ENCODE measurements at regions not wholly inside any gene's neighbourhood (a gene's known extent, or its start where the extent isn't known, plus 50 kb on each side); places are given as distances from the start of the nearest gene placed in this dataset.
"Not testable (repeated sequence)": the region's sequence is repeated elsewhere in the genome, so short reads cannot be mapped to it uniquely, and the experiment has no call there.

GRCh38 chr14:105710119-105711043 is 184.0 kb downstream of the TMEM121 start:
- Histone ChIP-seq H3K9me3 (no peaks in the 10 kb centered on the region), H3K27ac (no peak overlapping the region), H3K27me3 (ENCODE audit: insufficient read depth in 3 of 3, low read length in 2 of 3) (no peaks in the 10 kb centered on the region), H3K4me3 (no peak overlapping the region), H3K36me3 (ENCODE audit: insufficient read depth in 1 of 2, low read depth in 1 of 2) (no peaks in the 10 kb centered on the region), H3K4me1 (no peaks in the 10 kb centered on the region)
- DNase-seq (peak in 1 of 2 donors; percentile 38), ATAC-seq (peak in 1 of 4 donors; percentile 25)
- no peak for TF ChIP-seq CTCF (IDR thresholded peaks at IDR 0.05)
- 69 to 81% (median 80%) methylated on average over 5 to 6 of the region's 6 CpGs for WGBS, 3 donors
- intact Hi-C loops (cut with DNase I) = no loop called here

GRCh38 chr14:105711044-105711620 is 184.7 kb downstream of the TMEM121 start:
- DNase-seq (no peak), ATAC-seq (no peak)
- 91 to 100% methylated on average over 3 to 18 of the region's 18 CpGs; no CpG with 5 or more reads in 1 of the 3 donors for WGBS, 3 donors
- H3K27ac ChIP-seq = no peak overlapping the region
- H3K9me3 ChIP-seq = no peaks in the 10 kb centered on the region
- no peaks in the 10 kb centered on the region for H3K27me3 ChIP-seq (ENCODE audit: insufficient read depth in 3 of 3, low read length in 2 of 3)
- no peaks in the 10 kb centered on the region for H3K4me1 ChIP-seq
- no peak overlapping the region for H3K4me3 ChIP-seq
- no peak for TF ChIP-seq CTCF (IDR thresholded peaks at IDR 0.05)
- no peaks in the 10 kb centered on the region for H3K36me3 ChIP-seq (ENCODE audit: insufficient read depth in 1 of 2, low read depth in 1 of 2)
- intact Hi-C loops (cut with DNase I) = no loop called here

GRCh38 chr14:105711841-105712460 is 185.6 kb downstream of the TMEM121 start:
- ATAC-seq = no peak
- DNase-seq = no peak
- H3K27me3 ChIP-seq (ENCODE audit: insufficient read depth in 3 of 3, low read length in 2 of 3) = no peaks in the 10 kb centered on the region
- no peaks in the 10 kb centered on the region for H3K4me1 ChIP-seq
- H3K36me3 ChIP-seq (ENCODE audit: insufficient read depth in 1 of 2, low read depth in 1 of 2) = no peaks in the 10 kb centered on the region
- no peak for TF ChIP-seq CTCF (IDR thresholded peaks at IDR 0.05)
- H3K27ac ChIP-seq = no peak overlapping the region
- 70 to 82% (median 81%) methylated on average over 5 of the region's 5 CpGs for WGBS, 3 donors
- intact Hi-C loops (cut with DNase I) = no loop called here
- H3K4me3 ChIP-seq = no peak overlapping the region
- no peaks in the 10 kb centered on the region for H3K9me3 ChIP-seq

GRCh38 chr14:105712670-105713069 is 186.3 kb downstream of the TMEM121 start:
- H3K9me3 ChIP-seq; intact Hi-C loops (cut with DNase I); H3K27ac ChIP-seq; H3K4me1 ChIP-seq; ATAC-seq; H3K27me3 ChIP-seq (ENCODE audit: insufficient read depth in 3 of 3, low read length in 2 of 3); DNase-seq; H3K4me3 ChIP-seq; H3K36me3 ChIP-seq (ENCODE audit: insufficient read depth in 1 of 2, low read depth in 1 of 2): not testable (repeated sequence)
- 92 to 96% (median 93%) methylated on average over 11 to 15 of the region's 18 CpGs for WGBS, 3 donors

- DNase-seq; H3K4me3 ChIP-seq; H3K9me3 ChIP-seq; H3K27ac ChIP-seq; ATAC-seq; H3K36me3 ChIP-seq (ENCODE audit: insufficient read depth in 1 of 2, low read depth in 1 of 2); H3K27me3 ChIP-seq (ENCODE audit: insufficient read depth in 3 of 3, low read length in 2 of 3); H3K4me1 ChIP-seq; intact Hi-C loops (cut with DNase I): not testable (repeated sequence)
- 80 to 91% (median 90%) methylated on average over 10 to 17 of the region's 17 CpGs for WGBS, 3 donors
Observed at GRCh38 chr14:105713160-105713559, 186.8 kb downstream of the TMEM121 start.

- H3K9me3 ChIP-seq; H3K27me3 ChIP-seq (ENCODE audit: insufficient read depth in 3 of 3, low read length in 2 of 3); DNase-seq; H3K4me3 ChIP-seq; H3K4me1 ChIP-seq; intact Hi-C loops (cut with DNase I); ATAC-seq; H3K36me3 ChIP-seq (ENCODE audit: insufficient read depth in 1 of 2, low read depth in 1 of 2); H3K27ac ChIP-seq: not testable (repeated sequence)
- 79 to 86% (median 83%) methylated on average over 6 to 8 of the region's 10 CpGs for WGBS, 3 donors
Observed at GRCh38 chr14:105713836-105714235, 187.5 kb downstream of the TMEM121 start.

GRCh38 chr14:105718787-105719186 is 192.4 kb downstream of the TMEM121 start:
- ATAC-seq; intact Hi-C loops (cut with DNase I): not testable (repeated sequence)
- WGBS, 3 donors = 86 to 89% (median 87%) methylated on average over 4 to 6 of the region's 7 CpGs

GRCh38 chr14:105720106-105720505 is 193.7 kb downstream of the TMEM121 start:
- DNase-seq; intact Hi-C loops (cut with DNase I); ATAC-seq; H3K9me3 ChIP-seq; H3K4me1 ChIP-seq; H3K27me3 ChIP-seq (ENCODE audit: insufficient read depth in 3 of 3, low read length in 2 of 3); H3K36me3 ChIP-seq (ENCODE audit: insufficient read depth in 1 of 2, low read depth in 1 of 2); H3K27ac ChIP-seq; H3K4me3 ChIP-seq: not testable (repeated sequence)
- 92 to 93% (median 93%) methylated on average over 3 to 8 of the region's 12 CpGs for WGBS, 3 donors

More at GRCh38 chr14:105718787-105719186, 192.4 kb downstream of the TMEM121 start:
- not testable (repeated sequence) for H3K36me3 ChIP-seq (ENCODE audit: insufficient read depth in 1 of 2, low read depth in 1 of 2); H3K9me3 ChIP-seq; DNase-seq; H3K4me1 ChIP-seq; H3K27ac ChIP-seq; H3K27me3 ChIP-seq (ENCODE audit: insufficient read depth in 3 of 3, low read length in 2 of 3); H3K4me3 ChIP-seq
